GM23338 (cell line): ENCODE measurements at regions not wholly inside any gene's neighbourhood (a gene's known extent, or its start where the extent isn't known, plus 50 kb on each side); places are given as distances from the start of the nearest gene placed in this dataset.

Source experiments
- CREB1 ChIP-seq: fragments of 250-450 bp; sonication (Bioruptor Pico); IDR thresholded peaks from 2 replicates; pipeline ENCODE4 v1.5.0; 2020; ENCODE audit warnings: low read depth, mild to moderate bottlenecking, moderate library complexity
- EZH2 ChIP-seq: fragments of 200-600 bp; sonication (generic); IDR thresholded peaks from one replicate; pipeline ENCODE4 v1.8.0; 2017; ENCODE audit warnings: antibody characterized with exemption, mild to moderate bottlenecking, low read depth; ENCODE audit not compliant: unreplicated experiment
- EZH2phosphoT487 ChIP-seq: fragments of 200-600 bp; sonication (generic); IDR thresholded peaks from one replicate; pipeline ENCODE4 v1.8.1; 2018; ENCODE audit warnings: antibody characterized with exemption; ENCODE audit not compliant: unreplicated experiment
- JUNB ChIP-seq: IDR thresholded peaks from one replicate; pipeline ENCODE4 v1.6.1; 2016; ENCODE audit warnings: antibody characterized with exemption; ENCODE audit not compliant: unreplicated experiment
- NANOG ChIP-seq: IDR thresholded peaks from 2 replicates; pipeline ENCODE4 v1.6.1; 2016; ENCODE audit warnings: antibody characterized with exemption, borderline replicate concordance
- POLR2AphosphoS5 ChIP-seq: IDR thresholded peaks from 2 replicates; pipeline ENCODE4 v1.6.1; 2016; ENCODE audit warnings: antibody characterized with exemption, low read depth
- STAT1 ChIP-seq: IDR thresholded peaks from one replicate; pipeline ENCODE4 v1.6.1; 2016; ENCODE audit warnings: antibody characterized with exemption; ENCODE audit not compliant: unreplicated experiment
- ZNF331 ChIP-seq: fragments of 250-450 bp; sonication (Bioruptor Pico); IDR thresholded peaks from 2 replicates; pipeline ENCODE4 v1.5.0; 2020; ENCODE audit warnings: low read depth, mild to moderate bottlenecking, moderate library complexity
- TF ChIP-seq, protein P1 (sequence below): fragments of 250-450 bp; sonication (Bioruptor Pico); IDR thresholded peaks from 2 replicates; pipeline ENCODE4 v1.5.0; 2020; ENCODE audit warnings: mild to moderate bottlenecking, moderate library complexity
- TF ChIP-seq, protein P2 (sequence below), 2 experiments: fragments of 200-600 bp in 1 of 2; sonication (generic) in 1 of 2; conservative IDR thresholded peaks; 2 replicates each; pipeline versions ENCODE4 v1.5.1 to v1.6.1; 2016 to 2017; ENCODE audit warnings: antibody characterized with exemption in 2 of 2, low read depth in 2 of 2, mild to moderate bottlenecking in 2 of 2, moderate library complexity in 1 of 2

DNA sequence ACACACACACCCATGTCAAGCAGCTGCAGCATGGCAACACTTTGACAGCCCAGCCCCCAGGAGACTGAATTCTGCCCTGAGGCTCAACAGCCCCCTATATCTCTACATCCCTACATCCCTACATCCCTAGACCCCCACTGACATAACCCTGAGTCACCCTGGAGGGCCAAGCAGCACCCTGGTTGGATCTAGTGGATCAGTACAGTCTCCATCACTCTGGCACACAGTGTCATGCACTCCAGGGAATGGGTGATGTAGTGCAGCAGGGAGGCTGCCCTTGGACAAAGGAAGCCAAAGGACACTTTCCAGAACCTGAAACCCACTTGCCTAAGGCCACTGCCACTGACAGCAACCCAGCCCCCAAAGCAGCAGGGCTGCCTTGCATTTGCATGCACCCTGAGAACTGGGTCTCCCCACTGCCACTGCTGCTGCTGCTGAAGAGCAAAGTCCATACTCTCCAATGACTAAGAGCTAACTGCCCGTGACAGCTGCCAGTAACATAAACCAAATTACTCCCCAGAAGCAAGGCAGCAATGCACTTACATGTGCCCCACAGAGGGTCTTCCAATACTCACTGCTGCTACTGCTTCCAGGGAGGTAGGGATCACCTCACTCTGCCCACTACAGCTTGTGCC is 681.6 kb upstream of the KLHL29 start (continued):
- TF ChIP-seq, protein P1, sequence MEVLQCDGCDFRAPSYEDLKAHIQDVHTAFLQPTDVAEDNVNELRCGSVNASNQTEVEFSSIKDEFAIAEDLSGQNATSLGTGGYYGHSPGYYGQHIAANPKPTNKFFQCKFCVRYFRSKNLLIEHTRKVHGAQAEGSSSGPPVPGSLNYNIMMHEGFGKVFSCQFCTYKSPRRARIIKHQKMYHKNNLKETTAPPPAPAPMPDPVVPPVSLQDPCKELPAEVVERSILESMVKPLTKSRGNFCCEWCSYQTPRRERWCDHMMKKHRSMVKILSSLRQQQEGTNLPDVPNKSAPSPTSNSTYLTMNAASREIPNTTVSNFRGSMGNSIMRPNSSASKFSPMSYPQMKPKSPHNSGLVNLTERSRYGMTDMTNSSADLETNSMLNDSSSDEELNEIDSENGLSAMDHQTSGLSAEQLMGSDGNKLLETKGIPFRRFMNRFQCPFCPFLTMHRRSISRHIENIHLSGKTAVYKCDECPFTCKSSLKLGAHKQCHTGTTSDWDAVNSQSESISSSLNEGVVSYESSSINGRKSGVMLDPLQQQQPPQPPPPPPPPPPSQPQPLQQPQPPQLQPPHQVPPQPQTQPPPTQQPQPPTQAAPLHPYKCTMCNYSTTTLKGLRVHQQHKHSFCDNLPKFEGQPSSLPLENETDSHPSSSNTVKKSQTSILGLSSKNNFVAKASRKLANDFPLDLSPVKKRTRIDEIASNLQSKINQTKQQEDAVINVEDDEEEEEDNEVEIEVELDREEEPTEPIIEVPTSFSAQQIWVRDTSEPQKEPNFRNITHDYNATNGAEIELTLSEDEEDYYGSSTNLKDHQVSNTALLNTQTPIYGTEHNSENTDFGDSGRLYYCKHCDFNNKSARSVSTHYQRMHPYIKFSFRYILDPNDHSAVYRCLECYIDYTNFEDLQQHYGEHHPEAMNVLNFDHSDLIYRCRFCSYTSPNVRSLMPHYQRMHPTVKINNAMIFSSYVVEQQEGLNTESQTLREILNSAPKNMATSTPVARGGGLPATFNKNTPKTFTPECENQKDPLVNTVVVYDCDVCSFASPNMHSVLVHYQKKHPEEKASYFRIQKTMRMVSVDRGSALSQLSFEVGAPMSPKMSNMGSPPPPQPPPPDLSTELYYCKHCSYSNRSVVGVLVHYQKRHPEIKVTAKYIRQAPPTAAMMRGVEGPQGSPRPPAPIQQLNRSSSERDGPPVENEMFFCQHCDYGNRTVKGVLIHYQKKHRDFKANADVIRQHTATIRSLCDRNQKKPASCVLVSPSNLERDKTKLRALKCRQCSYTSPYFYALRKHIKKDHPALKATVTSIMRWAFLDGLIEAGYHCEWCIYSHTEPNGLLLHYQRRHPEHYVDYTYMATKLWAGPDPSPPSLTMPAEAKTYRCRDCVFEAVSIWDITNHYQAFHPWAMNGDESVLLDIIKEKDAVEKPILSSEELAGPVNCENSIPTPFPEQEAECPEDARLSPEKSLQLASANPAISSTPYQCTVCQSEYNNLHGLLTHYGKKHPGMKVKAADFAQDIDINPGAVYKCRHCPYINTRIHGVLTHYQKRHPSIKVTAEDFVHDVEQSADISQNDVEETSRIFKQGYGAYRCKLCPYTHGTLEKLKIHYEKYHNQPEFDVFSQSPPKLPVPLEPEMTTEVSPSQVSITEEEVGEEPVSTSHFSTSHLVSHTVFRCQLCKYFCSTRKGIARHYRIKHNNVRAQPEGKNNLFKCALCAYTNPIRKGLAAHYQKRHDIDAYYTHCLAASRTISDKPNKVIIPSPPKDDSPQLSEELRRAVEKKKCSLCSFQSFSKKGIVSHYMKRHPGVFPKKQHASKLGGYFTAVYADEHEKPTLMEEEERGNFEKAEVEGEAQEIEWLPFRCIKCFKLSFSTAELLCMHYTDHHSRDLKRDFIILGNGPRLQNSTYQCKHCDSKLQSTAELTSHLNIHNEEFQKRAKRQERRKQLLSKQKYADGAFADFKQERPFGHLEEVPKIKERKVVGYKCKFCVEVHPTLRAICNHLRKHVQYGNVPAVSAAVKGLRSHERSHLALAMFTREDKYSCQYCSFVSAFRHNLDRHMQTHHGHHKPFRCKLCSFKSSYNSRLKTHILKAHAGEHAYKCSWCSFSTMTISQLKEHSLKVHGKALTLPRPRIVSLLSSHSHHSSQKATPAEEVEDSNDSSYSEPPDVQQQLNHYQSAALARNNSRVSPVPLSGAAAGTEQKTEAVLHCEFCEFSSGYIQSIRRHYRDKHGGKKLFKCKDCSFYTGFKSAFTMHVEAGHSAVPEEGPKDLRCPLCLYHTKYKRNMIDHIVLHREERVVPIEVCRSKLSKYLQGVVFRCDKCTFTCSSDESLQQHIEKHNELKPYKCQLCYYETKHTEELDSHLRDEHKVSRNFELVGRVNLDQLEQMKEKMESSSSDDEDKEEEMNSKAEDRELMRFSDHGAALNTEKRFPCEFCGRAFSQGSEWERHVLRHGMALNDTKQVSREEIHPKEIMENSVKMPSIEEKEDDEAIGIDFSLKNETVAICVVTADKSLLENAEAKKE (CRISPR knock-in tag), result no peak
- TF ChIP-seq, protein P2, sequence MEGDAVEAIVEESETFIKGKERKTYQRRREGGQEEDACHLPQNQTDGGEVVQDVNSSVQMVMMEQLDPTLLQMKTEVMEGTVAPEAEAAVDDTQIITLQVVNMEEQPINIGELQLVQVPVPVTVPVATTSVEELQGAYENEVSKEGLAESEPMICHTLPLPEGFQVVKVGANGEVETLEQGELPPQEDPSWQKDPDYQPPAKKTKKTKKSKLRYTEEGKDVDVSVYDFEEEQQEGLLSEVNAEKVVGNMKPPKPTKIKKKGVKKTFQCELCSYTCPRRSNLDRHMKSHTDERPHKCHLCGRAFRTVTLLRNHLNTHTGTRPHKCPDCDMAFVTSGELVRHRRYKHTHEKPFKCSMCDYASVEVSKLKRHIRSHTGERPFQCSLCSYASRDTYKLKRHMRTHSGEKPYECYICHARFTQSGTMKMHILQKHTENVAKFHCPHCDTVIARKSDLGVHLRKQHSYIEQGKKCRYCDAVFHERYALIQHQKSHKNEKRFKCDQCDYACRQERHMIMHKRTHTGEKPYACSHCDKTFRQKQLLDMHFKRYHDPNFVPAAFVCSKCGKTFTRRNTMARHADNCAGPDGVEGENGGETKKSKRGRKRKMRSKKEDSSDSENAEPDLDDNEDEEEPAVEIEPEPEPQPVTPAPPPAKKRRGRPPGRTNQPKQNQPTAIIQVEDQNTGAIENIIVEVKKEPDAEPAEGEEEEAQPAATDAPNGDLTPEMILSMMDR (conservative IDR thresholded peaks at IDR 0.05; ENCODE audit: low read depth in 2 of 2), result no peak
- TF ChIP-seq ZNF331 (CRISPR knock-in tag), result no peak
- TF ChIP-seq CREB1 (CRISPR knock-in tag), result no peak
- no peak for TF ChIP-seq EZH2
- no peak for TF ChIP-seq STAT1
- TF ChIP-seq NANOG, result no peak
- no peak for TF ChIP-seq JUNB
- no peak for TF ChIP-seq POLR2AphosphoS5
- TF ChIP-seq EZH2phosphoT487, result no peak
